Breast epithelium (tissue), 4 donors: ENCODE measurements at regions not wholly inside any gene's neighbourhood (a gene's known extent, or its start where the extent isn't known, plus 50 kb on each side); places are given as distances from the start of the nearest gene placed in this dataset.
"Not testable (repeated sequence)": the region's sequence is repeated elsewhere in the genome, so short reads cannot be mapped to it uniquely, and the experiment has no call there.

Experiments
- DNase-seq, 2 donors: peaks; one replicate each; pipeline ENCODE4 v3.0.0-alpha.2; 2019; ENCODE audit warnings: low spot score in 2 of 2
- H3K27ac ChIP-seq, 2 donors: fragments of 200-600 bp; sonication (generic) in 1 of 2; one replicate each; pipeline ENCODE4 v1.5.1; 2016 to 2019; ENCODE audit warnings: mild to moderate bottlenecking in 1 of 2
- H3K27me3 ChIP-seq, 2 donors: fragments of 200-600 bp; sonication (generic) in 1 of 2; one replicate each; pipeline versions ENCODE4 v1.5.1 to v1.6.0; 2017 to 2019; ENCODE audit warnings: control low read depth in 1 of 2, mild to moderate bottlenecking in 1 of 2
- H3K36me3 ChIP-seq: fragments of 200-600 bp; one replicate; pipeline ENCODE4 v1.5.1; 2019
- H3K4me1 ChIP-seq, 2 donors: fragments of 200-600 bp; sonication (generic); one replicate each; pipeline ENCODE4 v1.5.1; 2016 to 2019; ENCODE audit warnings: control low read depth in 1 of 2
- H3K4me3 ChIP-seq, 3 donors: fragments of 200-600 bp; sonication (generic); 1 replicate in 2 of 3; 2 replicates in 1 of 3; pipeline ENCODE4 v1.5.1; 2016 to 2019; ENCODE audit warnings: mild to moderate bottlenecking in 3 of 3, moderate library complexity in 2 of 3
- H3K9me3 ChIP-seq, 2 donors: fragments of 200-600 bp; sonication (generic) in 1 of 2; one replicate each; pipeline ENCODE4 v1.5.1; 2016 to 2019; ENCODE audit warnings: control low read depth in 1 of 2
- CTCF ChIP-seq, 3 donors: fragments of 450-650 bp; IDR thresholded peaks; one replicate each; pipeline ENCODE4 v1.5.1; 2016 to 2017; ENCODE audit warnings: antibody characterized with exemption in 3 of 3, mild to moderate bottlenecking in 3 of 3, moderate library complexity in 3 of 3
- POLR2A ChIP-seq: fragments of 450-650 bp; IDR thresholded peaks from one replicate; pipeline ENCODE4 v1.6.1; 2016; ENCODE audit warnings: antibody characterized with exemption, mild to moderate bottlenecking, moderate library complexity
- POLR2AphosphoS5 ChIP-seq, 3 donors: sonication (generic); formaldehyde crosslinking; IDR thresholded peaks; one replicate each; pipeline ENCODE4 v1.6.1; 2017; ENCODE audit warnings: antibody characterized with exemption in 3 of 3
- intact Hi-C: fragments of 100-400 bp; cut with DNase I; formaldehyde crosslinking; loops from one replicate; pipeline ENCODE4 v1.15.1; 2023; ENCODE audit warnings: low total_unique reads

DNA sequence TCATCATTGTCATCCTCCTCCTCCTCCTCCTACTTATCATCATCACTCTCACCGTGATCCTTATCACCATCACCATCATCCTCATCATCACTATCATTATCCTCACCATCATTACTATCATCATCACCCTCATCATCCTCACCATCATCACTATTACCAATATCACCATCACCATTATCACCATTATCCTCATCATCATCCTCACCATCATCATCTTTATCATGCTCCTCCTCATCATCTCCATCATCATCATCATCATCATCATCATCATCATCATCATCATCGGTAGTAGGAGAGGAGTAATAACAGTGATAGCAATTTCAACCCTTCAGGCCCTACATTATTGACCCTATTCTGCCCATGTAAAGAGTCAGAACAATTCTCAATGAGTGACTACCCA is 345.9 kb upstream of the ZNF32 start:
- no peak for DNase-seq
- H3K4me1 ChIP-seq = no peaks in the 10 kb centered on the region
- H3K36me3 ChIP-seq = no peaks in the 10 kb centered on the region
- H3K27me3 ChIP-seq = no peaks in the 10 kb centered on the region
- H3K9me3 ChIP-seq = no peaks in the 10 kb centered on the region
- H3K4me3 ChIP-seq = no peak overlapping the region
- intact Hi-C loops = no loop called here
- no peak for TF ChIP-seq POLR2A
- TF ChIP-seq CTCF (IDR thresholded peaks at IDR 0.05) = no peak
- no peak for TF ChIP-seq POLR2AphosphoS5 (IDR thresholded peaks at IDR 0.05)
- no peak overlapping the region for H3K27ac ChIP-seq

DNA sequence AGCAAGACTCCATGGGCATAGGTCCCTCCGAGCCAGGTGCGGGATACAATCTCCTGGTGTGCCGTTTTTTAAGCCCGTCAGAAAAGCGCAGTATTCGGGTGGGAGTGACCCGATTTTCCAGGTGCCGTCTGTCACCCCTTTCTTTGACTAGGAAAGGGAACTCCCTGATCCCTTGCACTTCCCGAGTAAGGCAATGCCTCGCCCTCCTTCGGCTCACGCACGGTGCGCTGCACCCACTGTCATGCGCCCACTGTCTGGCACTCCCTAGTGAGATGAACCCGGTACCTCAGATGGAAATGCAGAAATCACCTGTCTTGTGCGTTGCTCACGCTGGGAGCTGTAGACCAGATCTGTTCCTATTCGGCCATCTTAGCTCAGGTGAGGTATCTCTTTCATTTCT is 344.1 kb upstream of the ZNF32 start:
- H3K27me3 ChIP-seq, H3K4me3 ChIP-seq, H3K27ac ChIP-seq, H3K36me3 ChIP-seq, DNase-seq, intact Hi-C loops, H3K9me3 ChIP-seq, H3K4me1 ChIP-seq: not testable (repeated sequence)

- DNase-seq = no peak
- H3K4me3 ChIP-seq = no peak overlapping the region
- H3K27ac ChIP-seq = no peak overlapping the region
- H3K9me3 ChIP-seq = no peaks in the 10 kb centered on the region
- TF ChIP-seq POLR2AphosphoS5 (IDR thresholded peaks at IDR 0.05) (no peak), CTCF (IDR thresholded peaks at IDR 0.05) (no peak), POLR2A (no peak)
- no peaks in the 10 kb centered on the region for H3K4me1 ChIP-seq
- intact Hi-C loops = no loop called here
- no peaks in the 10 kb centered on the region for H3K36me3 ChIP-seq
- no peaks in the 10 kb centered on the region for H3K27me3 ChIP-seq
Measured at GRCh38 chr10:43986374-43986773, 337.7 kb upstream of the ZNF32 start.

- Histone ChIP-seq H3K4me1 (no peaks in the 10 kb centered on the region), H3K36me3 (no peaks in the 10 kb centered on the region), H3K9me3 (no peaks in the 10 kb centered on the region), H3K4me3 (no peak overlapping the region), H3K27me3 (no peaks in the 10 kb centered on the region), H3K27ac (no peak overlapping the region)
- DNase-seq = no peak
- intact Hi-C loops = no loop called here
- no peak for TF ChIP-seq POLR2AphosphoS5 (IDR thresholded peaks at IDR 0.05)
- no peak for TF ChIP-seq POLR2A
- no peak for TF ChIP-seq CTCF (IDR thresholded peaks at IDR 0.05)
Measured at GRCh38 chr10:43985941-43986340, 337.3 kb upstream of the ZNF32 start.

GRCh38 chr10:43983856-43984271 is 335.2 kb upstream of the ZNF32 start:
- Histone ChIP-seq H3K4me3 (no peak overlapping the region), H3K4me1 (no peaks in the 10 kb centered on the region), H3K36me3 (no peaks in the 10 kb centered on the region), H3K27me3 (no peaks in the 10 kb centered on the region), H3K9me3 (no peaks in the 10 kb centered on the region), H3K27ac (no peak overlapping the region)
- no peak for DNase-seq
- TF ChIP-seq CTCF (IDR thresholded peaks at IDR 0.05) (no peak), POLR2A (no peak), POLR2AphosphoS5 (IDR thresholded peaks at IDR 0.05) (no peak)
- intact Hi-C loops = no loop called here

GRCh38 chr10:43983405-43983804 is 334.7 kb upstream of the ZNF32 start:
- intact Hi-C loops = no loop called here
- Histone ChIP-seq H3K9me3 (no peaks in the 10 kb centered on the region), H3K4me3 (no peak overlapping the region), H3K27me3 (no peaks in the 10 kb centered on the region), H3K36me3 (no peaks in the 10 kb centered on the region), H3K4me1 (no peaks in the 10 kb centered on the region), H3K27ac (no peak overlapping the region)
- TF ChIP-seq POLR2A = no peak
- no peak for TF ChIP-seq POLR2AphosphoS5 (IDR thresholded peaks at IDR 0.05)
- TF ChIP-seq CTCF (IDR thresholded peaks at IDR 0.05) = no peak
- DNase-seq = no peak
